WTC11 (cell line): ENCODE measurements at regions not wholly inside any gene's neighbourhood (a gene's known extent, or its start where the extent isn't known, plus 50 kb on each side); places are given as distances from the start of the nearest gene placed in this dataset.

Experiments
- ATAC-seq: fragments of 200-7000 bp; cut with Tn5 transposase; 2 replicates; pipeline ENCODE4 v1.10.0; 2021; ENCODE audit warnings: mild to moderate bottlenecking, moderate library complexity
- CTCF ChIA-PET: fragments of 300-600 bp; sonication (Branson Sonifier 250); formaldehyde crosslinking; loops from one replicate; lab custom pipeline; 2021; ENCODE audit warnings: antibody characterized with exemption; lab: Charles Lee
- POLR2A ChIA-PET: fragments of 350-600 bp; sonication (Branson Sonifier 250); formaldehyde crosslinking; loops from one replicate; lab custom pipeline; 2021; ENCODE audit warnings: antibody characterized with exemption; lab: Charles Lee
- DNase-seq: peaks from one replicate; pipeline ENCODE4 v3.0.0; 2021; ENCODE audit warnings: low spot score
- H3K27ac Mint-ChIP-seq: 2 replicates; pipeline ENCODE4 v1.8.0; 2021; ENCODE audit warnings: mixed read lengths
- H3K27me3 Mint-ChIP-seq: 2 replicates; pipeline ENCODE4 v1.8.0; 2021; ENCODE audit warnings: low read depth, mild to moderate bottlenecking, moderate library complexity, mixed read lengths
- H3K36me3 Mint-ChIP-seq: 2 replicates; pipeline ENCODE4 v1.8.0; 2021; ENCODE audit warnings: mixed read lengths
- H3K4me1 Mint-ChIP-seq: 2 replicates; pipeline ENCODE4 v1.8.0; 2022; ENCODE audit warnings: mixed read lengths
- H3K4me3 Mint-ChIP-seq: 2 replicates; pipeline ENCODE4 v1.8.0; 2021; ENCODE audit warnings: mild to moderate bottlenecking, moderate library complexity, mixed read lengths
- H3K9me3 Mint-ChIP-seq: 2 replicates; pipeline ENCODE4 v1.8.0; 2021; ENCODE audit warnings: mixed read lengths
- CBFB ChIP-seq: sonication (generic); formaldehyde crosslinking; IDR thresholded peaks from 2 replicates; pipeline ENCODE4 v1.8.1; 2022; ENCODE audit warnings: mild to moderate bottlenecking, low read depth, missing genetic modification reagents
- CREM ChIP-seq: sonication (generic); formaldehyde crosslinking; IDR thresholded peaks from 2 replicates; pipeline ENCODE4 v1.8.1; 2022; ENCODE audit warnings: mild to moderate bottlenecking, missing genetic modification reagents, moderate library complexity
- FOXJ3 ChIP-seq: sonication (generic); formaldehyde crosslinking; IDR thresholded peaks from 2 replicates; pipeline ENCODE4 v1.9.0; 2021; ENCODE audit warnings: missing genetic modification reagents, mild to moderate bottlenecking, borderline replicate concordance
- GTF2I ChIP-seq: fragments of 250-450 bp; sonication (Bioruptor Pico); conservative IDR thresholded peaks from 2 replicates; pipeline ENCODE4 v1.4.0; 2021; ENCODE audit warnings: mild to moderate bottlenecking
- JAZF1 ChIP-seq: fragments of 250-450 bp; sonication (Bioruptor Pico); IDR thresholded peaks from 2 replicates; pipeline ENCODE4 v1.9.0; 2021; ENCODE audit warnings: moderate library complexity, mild to moderate bottlenecking, inconsistent platforms
- JUN ChIP-seq: sonication (generic); formaldehyde crosslinking; IDR thresholded peaks from 2 replicates; pipeline ENCODE4 v1.8.0; 2023; ENCODE audit warnings: mild to moderate bottlenecking, missing genetic modification reagents
- NFATC4 ChIP-seq: fragments of 250-450 bp; sonication (Bioruptor Pico); IDR thresholded peaks from 2 replicates; pipeline ENCODE4 v1.9.0; 2021; ENCODE audit warnings: mild to moderate bottlenecking
- NR1H2 ChIP-seq: sonication (generic); formaldehyde crosslinking; IDR thresholded peaks from 2 replicates; pipeline ENCODE4 v1.9.0; 2021; ENCODE audit warnings: mild to moderate bottlenecking, moderate library complexity, missing genetic modification reagents
- NR3C1 ChIP-seq: sonication (generic); formaldehyde crosslinking; conservative IDR thresholded peaks from 2 replicates; pipeline ENCODE4 v1.8.1; 2023; ENCODE audit warnings: low read depth, mild to moderate bottlenecking, missing genetic modification reagents
- OVOL2 ChIP-seq: fragments of 250-450 bp; sonication (Bioruptor Pico); IDR thresholded peaks from 2 replicates; pipeline ENCODE4 v1.9.0; 2021; ENCODE audit warnings: mild to moderate bottlenecking, borderline replicate concordance
- RELA ChIP-seq: sonication (generic); formaldehyde crosslinking; IDR thresholded peaks from 2 replicates; pipeline ENCODE4 v1.8.1; 2022; ENCODE audit warnings: missing genetic modification reagents, mild to moderate bottlenecking, borderline replicate concordance
- RORB ChIP-seq: fragments of 250-450 bp; sonication (Bioruptor Pico); IDR thresholded peaks from 2 replicates; pipeline ENCODE4 v1.9.0; 2021; ENCODE audit warnings: mild to moderate bottlenecking
- SMAD4 ChIP-seq: sonication (generic); formaldehyde crosslinking; IDR thresholded peaks from 2 replicates; pipeline ENCODE4 v1.8.0; 2022; ENCODE audit warnings: mild to moderate bottlenecking, missing genetic modification reagents
- TEAD1 ChIP-seq: sonication (generic); formaldehyde crosslinking; IDR thresholded peaks from 2 replicates; pipeline ENCODE4 v1.8.0; 2022; ENCODE audit warnings: mild to moderate bottlenecking, missing genetic modification reagents
- ZNF138 ChIP-seq: sonication (generic); formaldehyde crosslinking; conservative IDR thresholded peaks from 2 replicates; pipeline ENCODE4 v1.8.1; 2022; ENCODE audit warnings: mild to moderate bottlenecking, moderate library complexity, missing genetic modification reagents
- ZNF232 ChIP-seq: sonication (generic); formaldehyde crosslinking; IDR thresholded peaks from 2 replicates; pipeline ENCODE4 v1.8.0; 2022; ENCODE audit warnings: mild to moderate bottlenecking, missing genetic modification reagents
- ZNF396 ChIP-seq: fragments of 250-450 bp; sonication (Bioruptor Pico); IDR thresholded peaks from 2 replicates; pipeline ENCODE4 v1.8.0; 2021; ENCODE audit warnings: mild to moderate bottlenecking, moderate library complexity, borderline replicate concordance
- ZNF423 ChIP-seq: fragments of 250-450 bp; sonication (Bioruptor Pico); IDR thresholded peaks from 2 replicates; pipeline ENCODE4 v2.1.2; 2022; ENCODE audit warnings: mild to moderate bottlenecking, moderate library complexity
- TF ChIP-seq, protein P1 (sequence below): sonication (generic); formaldehyde crosslinking; IDR thresholded peaks from 2 replicates; pipeline ENCODE4 v1.8.0; 2023; ENCODE audit warnings: missing genetic modification reagents
- TF ChIP-seq, protein P2 (sequence below): sonication (generic); formaldehyde crosslinking; IDR thresholded peaks from 2 replicates; pipeline ENCODE4 v1.8.0; 2022; ENCODE audit warnings: mild to moderate bottlenecking, missing genetic modification reagents
- TF ChIP-seq, protein P3 (sequence below): sonication (generic); formaldehyde crosslinking; IDR thresholded peaks from 2 replicates; pipeline ENCODE4 v1.8.0; 2022; ENCODE audit warnings: missing genetic modification reagents
- TF ChIP-seq, protein P4 (sequence below): sonication (generic); formaldehyde crosslinking; IDR thresholded peaks from 2 replicates; pipeline ENCODE4 v1.8.0; 2023; ENCODE audit warnings: mild to moderate bottlenecking, missing genetic modification reagents
- TF ChIP-seq, protein P5 (sequence below): sonication (generic); formaldehyde crosslinking; IDR thresholded peaks from 2 replicates; pipeline ENCODE4 v1.8.1; 2023; ENCODE audit warnings: mild to moderate bottlenecking, moderate library complexity, missing genetic modification reagents
- TF ChIP-seq, protein P6 (sequence below): sonication (generic); formaldehyde crosslinking; IDR thresholded peaks from 2 replicates; pipeline ENCODE4 v1.8.1; 2023; ENCODE audit warnings: mild to moderate bottlenecking, missing genetic modification reagents

DNA sequence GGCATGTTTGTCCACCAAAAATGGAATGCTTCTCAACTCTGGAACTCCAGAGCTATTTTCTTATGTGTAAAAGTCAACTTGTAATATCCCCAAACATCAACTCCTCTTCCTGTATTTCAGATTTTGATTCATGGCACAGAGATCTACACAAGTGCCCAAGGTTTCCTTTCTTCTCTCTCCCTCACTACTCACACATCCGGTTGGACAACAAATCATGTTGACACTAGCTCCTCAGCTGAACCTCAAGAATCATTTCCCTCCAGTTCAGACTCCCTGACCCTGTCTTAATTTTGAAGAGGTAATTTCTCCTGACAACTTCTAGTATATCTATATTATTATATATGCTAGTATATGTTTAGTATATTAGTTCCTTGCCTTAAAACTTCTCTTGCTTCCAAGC, 485.4 kb upstream of the CCDC196 start:
- peaks cover 76% of the 10 kb centered on the region for H3K9me3 Mint-ChIP-seq

DNA sequence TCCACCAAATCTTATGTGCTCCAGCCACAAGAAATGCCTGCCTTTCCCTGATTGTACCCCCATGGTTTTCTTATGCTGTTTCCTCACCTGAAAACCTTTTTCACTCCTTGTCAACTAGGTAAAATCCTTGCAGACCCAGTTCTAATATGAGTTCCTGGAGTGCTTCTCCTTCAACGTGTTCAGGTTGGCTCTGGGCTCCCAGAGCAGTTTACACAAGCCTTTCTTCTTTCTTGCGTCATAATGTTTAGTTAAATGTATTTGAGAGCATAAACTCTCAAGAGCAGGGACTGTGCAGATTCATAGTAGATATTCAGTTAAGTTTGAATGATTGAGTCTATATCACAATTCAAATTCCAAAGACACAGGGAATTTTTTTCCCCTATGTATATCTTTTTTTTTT, 484.8 kb upstream of the CCDC196 start:
- POLR2A ChIA-PET: no interaction called here
- no peak for ATAC-seq
- Mint-ChIP-seq H3K4me3 (no peak overlapping the region), H3K27ac (no peak overlapping the region), H3K36me3 (peaks cover 60% of the 10 kb centered on the region), H3K9me3 (peaks cover 70% of the 10 kb centered on the region), H3K27me3 (peaks cover 6% of the 10 kb centered on the region; the same call in 1 of the 2 replicates), H3K4me1 (peaks cover 23% of the 10 kb centered on the region)
- DNase-seq: no peak
- CTCF ChIA-PET: no interaction called here
- no peak for TF ChIP-seq ZNF138 (CRISPR knock-in tag)
- no peak for TF ChIP-seq SMAD4 (CRISPR knock-in tag)
- no peak for TF ChIP-seq CREM (CRISPR knock-in tag)
- TF ChIP-seq TEAD1 (CRISPR knock-in tag): no peak
- TF ChIP-seq, protein P1, sequence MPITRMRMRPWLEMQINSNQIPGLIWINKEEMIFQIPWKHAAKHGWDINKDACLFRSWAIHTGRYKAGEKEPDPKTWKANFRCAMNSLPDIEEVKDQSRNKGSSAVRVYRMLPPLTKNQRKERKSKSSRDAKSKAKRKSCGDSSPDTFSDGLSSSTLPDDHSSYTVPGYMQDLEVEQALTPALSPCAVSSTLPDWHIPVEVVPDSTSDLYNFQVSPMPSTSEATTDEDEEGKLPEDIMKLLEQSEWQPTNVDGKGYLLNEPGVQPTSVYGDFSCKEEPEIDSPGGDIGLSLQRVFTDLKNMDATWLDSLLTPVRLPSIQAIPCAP (CRISPR knock-in tag): no peak
- no peak for TF ChIP-seq RELA (CRISPR knock-in tag)
- TF ChIP-seq JUN: no peak
- TF ChIP-seq OVOL2 (CRISPR knock-in tag): no peak
- no peak for TF ChIP-seq RORB
- no peak for TF ChIP-seq CBFB (CRISPR knock-in tag)
- TF ChIP-seq ZNF232 (CRISPR knock-in tag): no peak
- no peak for TF ChIP-seq ZNF396
- TF ChIP-seq NR3C1 (CRISPR knock-in tag): no peak
- TF ChIP-seq FOXJ3: no peak
- TF ChIP-seq, protein P2, sequence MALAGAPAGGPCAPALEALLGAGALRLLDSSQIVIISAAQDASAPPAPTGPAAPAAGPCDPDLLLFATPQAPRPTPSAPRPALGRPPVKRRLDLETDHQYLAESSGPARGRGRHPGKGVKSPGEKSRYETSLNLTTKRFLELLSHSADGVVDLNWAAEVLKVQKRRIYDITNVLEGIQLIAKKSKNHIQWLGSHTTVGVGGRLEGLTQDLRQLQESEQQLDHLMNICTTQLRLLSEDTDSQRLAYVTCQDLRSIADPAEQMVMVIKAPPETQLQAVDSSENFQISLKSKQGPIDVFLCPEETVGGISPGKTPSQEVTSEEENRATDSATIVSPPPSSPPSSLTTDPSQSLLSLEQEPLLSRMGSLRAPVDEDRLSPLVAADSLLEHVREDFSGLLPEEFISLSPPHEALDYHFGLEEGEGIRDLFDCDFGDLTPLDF: no peak
- TF ChIP-seq, protein P3, sequence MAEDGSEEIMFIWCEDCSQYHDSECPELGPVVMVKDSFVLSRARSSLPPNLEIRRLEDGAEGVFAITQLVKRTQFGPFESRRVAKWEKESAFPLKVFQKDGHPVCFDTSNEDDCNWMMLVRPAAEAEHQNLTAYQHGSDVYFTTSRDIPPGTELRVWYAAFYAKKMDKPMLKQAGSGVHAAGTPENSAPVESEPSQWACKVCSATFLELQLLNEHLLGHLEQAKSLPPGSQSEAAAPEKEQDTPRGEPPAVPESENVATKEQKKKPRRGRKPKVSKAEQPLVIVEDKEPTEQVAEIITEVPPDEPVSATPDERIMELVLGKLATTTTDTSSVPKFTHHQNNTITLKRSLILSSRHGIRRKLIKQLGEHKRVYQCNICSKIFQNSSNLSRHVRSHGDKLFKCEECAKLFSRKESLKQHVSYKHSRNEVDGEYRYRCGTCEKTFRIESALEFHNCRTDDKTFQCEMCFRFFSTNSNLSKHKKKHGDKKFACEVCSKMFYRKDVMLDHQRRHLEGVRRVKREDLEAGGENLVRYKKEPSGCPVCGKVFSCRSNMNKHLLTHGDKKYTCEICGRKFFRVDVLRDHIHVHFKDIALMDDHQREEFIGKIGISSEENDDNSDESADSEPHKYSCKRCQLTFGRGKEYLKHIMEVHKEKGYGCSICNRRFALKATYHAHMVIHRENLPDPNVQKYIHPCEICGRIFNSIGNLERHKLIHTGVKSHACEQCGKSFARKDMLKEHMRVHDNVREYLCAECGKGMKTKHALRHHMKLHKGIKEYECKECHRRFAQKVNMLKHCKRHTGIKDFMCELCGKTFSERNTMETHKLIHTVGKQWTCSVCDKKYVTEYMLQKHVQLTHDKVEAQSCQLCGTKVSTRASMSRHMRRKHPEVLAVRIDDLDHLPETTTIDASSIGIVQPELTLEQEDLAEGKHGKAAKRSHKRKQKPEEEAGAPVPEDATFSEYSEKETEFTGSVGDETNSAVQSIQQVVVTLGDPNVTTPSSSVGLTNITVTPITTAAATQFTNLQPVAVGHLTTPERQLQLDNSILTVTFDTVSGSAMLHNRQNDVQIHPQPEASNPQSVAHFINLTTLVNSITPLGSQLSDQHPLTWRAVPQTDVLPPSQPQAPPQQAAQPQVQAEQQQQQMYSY: no peak
- TF ChIP-seq, protein P4, sequence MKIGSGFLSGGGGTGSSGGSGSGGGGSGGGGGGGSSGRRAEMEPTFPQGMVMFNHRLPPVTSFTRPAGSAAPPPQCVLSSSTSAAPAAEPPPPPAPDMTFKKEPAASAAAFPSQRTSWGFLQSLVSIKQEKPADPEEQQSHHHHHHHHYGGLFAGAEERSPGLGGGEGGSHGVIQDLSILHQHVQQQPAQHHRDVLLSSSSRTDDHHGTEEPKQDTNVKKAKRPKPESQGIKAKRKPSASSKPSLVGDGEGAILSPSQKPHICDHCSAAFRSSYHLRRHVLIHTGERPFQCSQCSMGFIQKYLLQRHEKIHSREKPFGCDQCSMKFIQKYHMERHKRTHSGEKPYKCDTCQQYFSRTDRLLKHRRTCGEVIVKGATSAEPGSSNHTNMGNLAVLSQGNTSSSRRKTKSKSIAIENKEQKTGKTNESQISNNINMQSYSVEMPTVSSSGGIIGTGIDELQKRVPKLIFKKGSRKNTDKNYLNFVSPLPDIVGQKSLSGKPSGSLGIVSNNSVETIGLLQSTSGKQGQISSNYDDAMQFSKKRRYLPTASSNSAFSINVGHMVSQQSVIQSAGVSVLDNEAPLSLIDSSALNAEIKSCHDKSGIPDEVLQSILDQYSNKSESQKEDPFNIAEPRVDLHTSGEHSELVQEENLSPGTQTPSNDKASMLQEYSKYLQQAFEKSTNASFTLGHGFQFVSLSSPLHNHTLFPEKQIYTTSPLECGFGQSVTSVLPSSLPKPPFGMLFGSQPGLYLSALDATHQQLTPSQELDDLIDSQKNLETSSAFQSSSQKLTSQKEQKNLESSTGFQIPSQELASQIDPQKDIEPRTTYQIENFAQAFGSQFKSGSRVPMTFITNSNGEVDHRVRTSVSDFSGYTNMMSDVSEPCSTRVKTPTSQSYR (CRISPR knock-in tag): no peak
- TF ChIP-seq, protein P5, sequence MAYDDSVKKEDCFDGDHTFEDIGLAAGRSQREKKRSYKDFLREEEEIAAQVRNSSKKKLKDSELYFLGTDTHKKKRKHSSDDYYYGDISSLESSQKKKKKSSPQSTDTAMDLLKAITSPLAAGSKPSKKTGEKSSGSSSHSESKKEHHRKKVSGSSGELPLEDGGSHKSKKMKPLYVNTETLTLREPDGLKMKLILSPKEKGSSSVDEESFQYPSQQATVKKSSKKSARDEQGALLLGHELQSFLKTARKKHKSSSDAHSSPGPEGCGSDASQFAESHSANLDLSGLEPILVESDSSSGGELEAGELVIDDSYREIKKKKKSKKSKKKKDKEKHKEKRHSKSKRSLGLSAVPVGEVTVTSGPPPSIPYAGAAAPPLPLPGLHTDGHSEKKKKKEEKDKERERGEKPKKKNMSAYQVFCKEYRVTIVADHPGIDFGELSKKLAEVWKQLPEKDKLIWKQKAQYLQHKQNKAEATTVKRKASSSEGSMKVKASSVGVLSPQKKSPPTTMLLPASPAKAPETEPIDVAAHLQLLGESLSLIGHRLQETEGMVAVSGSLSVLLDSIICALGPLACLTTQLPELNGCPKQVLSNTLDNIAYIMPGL (CRISPR knock-in tag): no peak

More for the DNA sequence above, 485.4 kb upstream of the CCDC196 start:
- H3K36me3 Mint-ChIP-seq: peaks cover 61% of the 10 kb centered on the region
- CTCF ChIA-PET: no interaction called here
- ATAC-seq: no peak
- no peak overlapping the region for H3K27ac Mint-ChIP-seq
- TF ChIP-seq ZNF138 (CRISPR knock-in tag) (no peak), NFATC4 (CRISPR knock-in tag) (no peak), JAZF1 (CRISPR knock-in tag) (no peak), ZNF423 (CRISPR knock-in tag) (no peak), GTF2I (CRISPR knock-in tag) (no peak), NR1H2 (CRISPR knock-in tag) (no peak)
- TF ChIP-seq, protein P6, sequence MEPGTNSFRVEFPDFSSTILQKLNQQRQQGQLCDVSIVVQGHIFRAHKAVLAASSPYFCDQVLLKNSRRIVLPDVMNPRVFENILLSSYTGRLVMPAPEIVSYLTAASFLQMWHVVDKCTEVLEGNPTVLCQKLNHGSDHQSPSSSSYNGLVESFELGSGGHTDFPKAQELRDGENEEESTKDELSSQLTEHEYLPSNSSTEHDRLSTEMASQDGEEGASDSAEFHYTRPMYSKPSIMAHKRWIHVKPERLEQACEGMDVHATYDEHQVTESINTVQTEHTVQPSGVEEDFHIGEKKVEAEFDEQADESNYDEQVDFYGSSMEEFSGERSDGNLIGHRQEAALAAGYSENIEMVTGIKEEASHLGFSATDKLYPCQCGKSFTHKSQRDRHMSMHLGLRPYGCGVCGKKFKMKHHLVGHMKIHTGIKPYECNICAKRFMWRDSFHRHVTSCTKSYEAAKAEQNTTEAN: no peak
- H3K27me3 Mint-ChIP-seq: peaks cover 6% of the 10 kb centered on the region; the same call in 1 of the 2 replicates
- H3K4me3 Mint-ChIP-seq: no peak overlapping the region
- H3K4me1 Mint-ChIP-seq: peaks cover 18% of the 10 kb centered on the region
- POLR2A ChIA-PET: no interaction called here
- no peak for DNase-seq
